AG04450 (cell line): ENCODE measurements at regions not wholly inside any gene's neighbourhood (a gene's known extent, or its start where the extent isn't known, plus 50 kb on each side); places are given as distances from the start of the nearest gene placed in this dataset.

Experiments used
- CTCF ChIA-PET: fragments of 300-600, 350-600 bp; formaldehyde crosslinking; extraction: SDS; loops from one replicate; lab custom pipeline; 2022; ENCODE audit warnings: antibody characterized with exemption, inconsistent platforms; lab: Charles Lee
- POLR2A ChIA-PET: fragments of 350-600 bp; formaldehyde crosslinking; extraction: SDS; loops from one replicate; lab custom pipeline; 2021; ENCODE audit warnings: antibody characterized with exemption, inconsistent platforms; lab: Yijun Ruan, JAX
- DNase-seq: peaks from one replicate; pipeline ENCODE4 v3.0.0-alpha.2; 2011; ENCODE audit warnings: low read depth, low spot score
- H3K27ac ChIP-seq: one replicate; pipeline ENCODE4 v1.5.1; 2012; ENCODE audit warnings: low read depth, low read length, control low read depth
- H3K27me3 ChIP-seq: one replicate; pipeline ENCODE4 v1.6.0; 2012; ENCODE audit warnings: low read length; ENCODE audit not compliant: control insufficient read depth, insufficient read depth
- H3K4me3 ChIP-seq: 2 replicates; pipeline ENCODE4 v1.5.1; 2011; ENCODE audit warnings: mild to moderate bottlenecking, low read depth, low read length, control low read depth
- H3K9me3 ChIP-seq: 2 replicates; pipeline ENCODE4 v1.5.1; 2012; ENCODE audit warnings: low read length; ENCODE audit not compliant: control insufficient read depth, insufficient read depth
- TF ChIP-seq, protein P1 (sequence below): IDR thresholded peaks from 2 replicates; pipeline ENCODE4 v1.5.1; 2011; ENCODE audit warnings: low read depth, low read length, control low read depth, inconsistent platforms

DNA sequence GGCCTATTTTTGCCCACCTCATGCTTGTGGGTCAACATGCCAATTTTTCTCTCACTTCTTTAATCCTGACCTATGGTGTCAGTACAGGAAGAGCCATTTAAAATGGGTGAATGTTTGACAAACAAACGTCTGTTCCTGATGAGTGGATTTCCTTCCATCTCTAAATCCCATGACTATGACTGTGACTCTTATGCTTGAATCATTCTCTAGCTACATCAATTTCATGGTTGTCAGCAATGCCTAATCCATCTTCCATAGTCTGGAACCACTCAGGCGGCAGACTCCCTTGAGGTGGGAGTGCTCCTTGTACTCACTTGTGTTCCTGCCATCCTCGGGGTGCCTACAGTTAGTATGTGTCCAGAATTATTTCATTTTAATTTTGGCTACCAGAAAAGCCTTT lies 194.9 kb upstream of the RPS6KA3 start:
- CTCF ChIA-PET, result no interaction called here

DNA sequence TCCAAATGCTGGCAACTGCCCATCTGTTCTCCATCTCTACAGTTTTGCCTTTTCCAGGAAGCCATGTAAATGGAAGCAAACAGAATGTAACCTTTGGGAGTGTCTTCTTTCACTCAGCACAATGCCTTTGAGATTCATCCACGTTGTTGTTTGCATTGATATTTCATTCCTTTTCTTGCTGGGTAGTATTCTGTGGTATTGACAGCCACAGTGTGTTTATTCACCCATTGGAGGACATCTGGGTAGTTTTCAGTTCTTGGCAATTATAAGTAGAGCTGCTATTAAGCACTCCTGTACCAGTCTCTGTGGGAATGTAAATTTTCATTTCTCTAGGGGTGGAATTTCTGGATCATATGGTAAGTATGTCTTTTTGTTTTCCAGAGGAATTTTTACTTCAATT lies 194.3 kb upstream of the RPS6KA3 start:
- Histone ChIP-seq H3K4me3 (no peak overlapping the region), H3K9me3 (no peaks in the 10 kb centered on the region), H3K27ac (no peak overlapping the region), H3K27me3 (no peaks in the 10 kb centered on the region)
- ChIA-PET CTCF (no interaction called here), POLR2A (no interaction called here)
- DNase-seq, result no peak
- TF ChIP-seq, protein P1, sequence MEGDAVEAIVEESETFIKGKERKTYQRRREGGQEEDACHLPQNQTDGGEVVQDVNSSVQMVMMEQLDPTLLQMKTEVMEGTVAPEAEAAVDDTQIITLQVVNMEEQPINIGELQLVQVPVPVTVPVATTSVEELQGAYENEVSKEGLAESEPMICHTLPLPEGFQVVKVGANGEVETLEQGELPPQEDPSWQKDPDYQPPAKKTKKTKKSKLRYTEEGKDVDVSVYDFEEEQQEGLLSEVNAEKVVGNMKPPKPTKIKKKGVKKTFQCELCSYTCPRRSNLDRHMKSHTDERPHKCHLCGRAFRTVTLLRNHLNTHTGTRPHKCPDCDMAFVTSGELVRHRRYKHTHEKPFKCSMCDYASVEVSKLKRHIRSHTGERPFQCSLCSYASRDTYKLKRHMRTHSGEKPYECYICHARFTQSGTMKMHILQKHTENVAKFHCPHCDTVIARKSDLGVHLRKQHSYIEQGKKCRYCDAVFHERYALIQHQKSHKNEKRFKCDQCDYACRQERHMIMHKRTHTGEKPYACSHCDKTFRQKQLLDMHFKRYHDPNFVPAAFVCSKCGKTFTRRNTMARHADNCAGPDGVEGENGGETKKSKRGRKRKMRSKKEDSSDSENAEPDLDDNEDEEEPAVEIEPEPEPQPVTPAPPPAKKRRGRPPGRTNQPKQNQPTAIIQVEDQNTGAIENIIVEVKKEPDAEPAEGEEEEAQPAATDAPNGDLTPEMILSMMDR, result no peak

More for the DNA sequence above, 194.9 kb upstream of the RPS6KA3 start:
- Histone ChIP-seq H3K27ac (no peak overlapping the region), H3K27me3 (no peaks in the 10 kb centered on the region), H3K4me3 (no peak overlapping the region), H3K9me3 (no peaks in the 10 kb centered on the region)
- TF ChIP-seq, protein P1, result no peak
- no peak for DNase-seq
- POLR2A ChIA-PET, result no interaction called here

DNA sequence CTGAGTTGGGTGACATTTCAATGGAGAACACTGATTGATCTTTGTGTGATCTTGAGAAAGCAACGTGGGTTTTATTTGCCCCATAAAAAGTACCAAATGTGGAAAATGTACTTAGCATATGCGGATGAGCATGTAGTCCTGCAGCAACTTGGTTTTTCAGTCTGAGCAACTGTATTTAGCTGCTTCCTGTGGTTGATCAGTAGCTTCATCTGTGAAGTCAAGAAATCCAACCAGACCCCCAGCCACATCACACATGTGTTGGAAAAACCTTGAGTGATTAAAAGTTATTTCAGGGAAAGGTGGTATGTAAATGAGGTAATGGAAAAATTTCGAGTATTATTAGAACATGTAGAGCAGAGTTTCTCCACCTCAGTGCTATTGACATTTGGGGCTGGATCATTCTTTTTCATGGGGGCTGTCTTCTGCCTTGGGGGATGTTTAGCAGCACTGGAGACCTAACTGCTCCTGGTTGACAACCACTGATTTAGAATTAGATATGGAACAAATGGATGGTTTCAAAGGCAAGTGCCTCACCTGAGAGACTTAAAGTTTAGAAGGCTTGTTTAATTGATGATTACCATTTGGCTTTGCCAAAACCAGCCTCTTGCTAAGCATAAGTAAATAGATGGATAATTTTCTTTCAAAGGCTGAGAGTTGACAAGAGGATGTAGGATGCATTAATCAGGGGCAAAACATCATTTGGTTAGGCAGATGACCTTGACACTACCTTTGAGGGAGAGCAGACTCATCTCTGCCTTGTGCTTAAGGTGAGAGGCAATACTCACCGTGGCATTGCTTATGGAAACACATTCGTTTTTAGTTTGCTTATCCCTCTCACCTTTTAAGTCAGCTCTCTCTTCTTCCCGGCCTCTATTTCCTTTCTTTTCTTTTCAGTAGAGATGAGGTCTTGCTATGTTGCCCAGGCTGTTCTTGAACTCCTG lies 193.0 kb upstream of the RPS6KA3 start:
- DNase-seq, result no peak
- no peaks in the 10 kb centered on the region for H3K27me3 ChIP-seq
- TF ChIP-seq, protein P1, result no peak
- CTCF ChIA-PET, result no interaction called here
- H3K27ac ChIP-seq, result no peak overlapping the region
- H3K4me3 ChIP-seq, result no peak overlapping the region
- POLR2A ChIA-PET, result no interaction called here
- H3K9me3 ChIP-seq, result no peaks in the 10 kb centered on the region

DNA sequence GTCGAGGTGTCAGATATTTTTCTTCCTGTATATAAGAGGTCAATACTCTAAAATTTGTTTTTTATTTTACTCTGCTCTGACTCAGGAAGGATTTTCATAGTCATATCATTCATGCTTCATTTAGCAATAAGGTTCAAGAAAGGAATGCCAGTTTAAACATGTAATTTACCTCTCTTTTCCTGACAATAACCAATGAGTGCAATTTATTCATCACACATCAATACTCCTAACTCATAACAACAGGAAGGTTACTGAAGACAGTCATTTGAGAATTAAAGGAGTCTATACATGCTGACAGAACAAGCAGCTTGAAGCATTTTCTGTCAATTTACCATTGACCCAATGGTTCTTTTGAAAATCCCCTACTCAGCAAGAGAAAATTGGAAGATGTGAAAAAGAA lies 190.3 kb upstream of the RPS6KA3 start:
- TF ChIP-seq, protein P1, result no peak

DNA sequence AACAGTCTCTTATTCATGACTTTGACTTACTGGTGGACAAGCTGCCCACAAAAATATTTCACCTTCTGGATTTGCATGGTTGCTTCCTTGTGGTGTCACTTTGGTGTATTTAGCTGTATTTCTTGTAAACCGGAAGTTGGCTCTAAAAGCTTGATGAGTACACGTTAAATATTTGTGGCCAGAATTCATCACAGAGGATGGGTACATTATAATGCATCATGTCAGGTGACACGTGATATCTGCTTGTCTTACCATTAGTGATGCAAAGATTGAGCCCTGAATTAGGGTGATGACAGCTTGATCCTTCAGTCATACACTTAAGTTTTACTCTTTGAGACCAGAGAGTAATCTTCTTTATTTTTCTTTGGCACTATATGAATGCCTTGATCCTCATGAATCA lies 188.3 kb upstream of the RPS6KA3 start:
- H3K4me3 ChIP-seq, result no peak overlapping the region
- ChIA-PET CTCF (no interaction called here), POLR2A (interaction anchor here (0.6 kb wide), 1 partner anchor 23 kb away, joined by 3 read pairs; no protein-coding TSS in a partner anchor)
- TF ChIP-seq, protein P1, result no peak
- no peaks in the 10 kb centered on the region for H3K9me3 ChIP-seq
- H3K27ac ChIP-seq, result no peak overlapping the region
- DNase-seq, result no peak
- H3K27me3 ChIP-seq, result no peaks in the 10 kb centered on the region

More for the DNA sequence above, 190.3 kb upstream of the RPS6KA3 start:
- no peak for DNase-seq
- Histone ChIP-seq H3K27me3 (no peaks in the 10 kb centered on the region), H3K9me3 (no peaks in the 10 kb centered on the region), H3K27ac (no peak overlapping the region), H3K4me3 (no peak overlapping the region)
- ChIA-PET POLR2A (no interaction called here), CTCF (no interaction called here)
